SKM-1 (cell line): ENCODE measurements at regions not wholly inside any gene's neighbourhood (a gene's known extent, or its start where the extent isn't known, plus 50 kb on each side); places are given as distances from the start of the nearest gene placed in this dataset.

ENCODE experiments used
- DNase-seq: peaks from one replicate; lab custom pipeline; 2025; ENCODE audit not compliant: unreplicated experiment; lab: John Stamatoyannopoulos, UW

DNA sequence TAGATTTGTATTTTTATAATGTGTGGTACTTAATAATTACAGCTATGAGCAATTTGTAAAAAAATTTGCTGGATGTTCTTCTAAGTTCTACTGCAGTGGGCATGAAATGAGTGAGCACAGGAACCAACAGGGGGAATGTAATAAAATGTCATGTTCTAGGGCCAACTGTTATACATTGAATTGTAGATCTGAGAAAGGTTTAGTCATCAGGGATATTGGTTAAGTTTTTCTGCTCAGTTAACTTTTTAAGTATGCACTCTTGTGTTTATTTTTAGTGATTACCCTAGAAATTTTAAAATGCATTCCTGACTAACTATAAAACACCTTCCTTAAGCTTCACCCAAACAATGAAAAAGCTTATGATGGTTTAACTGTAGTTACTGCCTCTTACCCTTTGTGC, 101.8 kb downstream of the CAND1 start:
- no peak for DNase-seq

DNA sequence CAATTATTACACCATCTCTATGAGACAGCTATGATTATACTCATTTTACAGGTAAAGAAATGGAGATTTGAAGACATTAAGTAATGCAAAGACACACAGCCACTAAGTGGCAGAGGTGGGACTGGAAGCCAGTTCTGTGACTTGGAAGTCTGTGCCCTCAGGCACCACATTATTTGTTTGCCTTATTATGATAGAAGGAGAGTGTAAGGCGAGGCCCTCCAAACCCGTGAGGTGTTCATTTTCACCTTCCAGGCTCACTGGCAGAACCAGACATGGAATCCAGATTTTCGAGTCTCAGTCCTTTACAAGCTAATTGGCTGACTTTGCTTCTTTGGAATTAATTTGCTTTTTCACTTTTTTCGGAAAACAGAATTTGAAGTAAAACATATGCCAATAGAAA, 107.9 kb downstream of the CAND1 start:
- no peak for DNase-seq

GRCh38 chr12:67377541-67377940, 108.4 kb downstream of the CAND1 start:
- no peak for DNase-seq

GRCh38 chr12:67382241-67382871, 113.2 kb downstream of the CAND1 start:
- no peak for DNase-seq

- no peak for DNase-seq
These were observed 117.9 kb downstream of the CAND1 start for GRCh38 chr12:67386869-67387565.

DNA sequence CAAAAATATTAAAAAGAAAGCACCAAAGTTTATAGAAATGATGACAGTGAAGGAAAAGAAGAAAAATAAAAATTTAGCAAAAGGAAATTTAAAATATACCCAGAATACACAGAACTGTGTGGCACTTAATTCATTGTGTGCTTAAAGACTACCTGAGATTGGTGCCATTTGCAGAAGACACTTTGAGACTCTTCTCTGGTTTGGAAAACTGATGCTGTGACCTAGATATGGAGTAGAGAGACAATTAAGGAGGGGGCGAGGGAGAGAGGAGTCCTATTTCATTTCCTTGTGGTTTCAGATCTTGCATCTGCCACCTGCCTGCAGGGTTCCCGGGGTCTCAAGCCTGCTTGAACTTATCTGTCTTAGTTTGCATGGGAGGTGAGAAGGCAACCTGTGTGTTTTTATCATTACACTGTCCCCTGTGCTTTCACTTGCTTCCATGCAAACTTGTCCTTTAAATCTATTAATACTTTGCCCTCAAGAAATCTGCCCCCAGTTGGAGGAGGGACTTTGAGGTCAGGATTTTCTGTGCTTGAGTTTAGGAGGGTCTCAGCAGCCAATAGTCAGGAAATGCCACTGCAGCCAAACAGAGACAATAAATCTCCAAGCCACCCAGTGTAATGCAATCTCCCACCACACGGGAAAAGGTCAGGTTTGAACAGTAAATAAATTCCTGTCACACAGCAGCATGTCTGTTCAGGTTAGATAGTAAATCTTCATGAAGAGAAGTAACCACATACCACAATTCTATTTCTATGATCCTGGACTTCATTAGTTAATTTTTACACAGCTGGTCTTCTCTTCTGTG, 119.4 kb downstream of the CAND1 start:
- DNase-seq: no peak

DNA sequence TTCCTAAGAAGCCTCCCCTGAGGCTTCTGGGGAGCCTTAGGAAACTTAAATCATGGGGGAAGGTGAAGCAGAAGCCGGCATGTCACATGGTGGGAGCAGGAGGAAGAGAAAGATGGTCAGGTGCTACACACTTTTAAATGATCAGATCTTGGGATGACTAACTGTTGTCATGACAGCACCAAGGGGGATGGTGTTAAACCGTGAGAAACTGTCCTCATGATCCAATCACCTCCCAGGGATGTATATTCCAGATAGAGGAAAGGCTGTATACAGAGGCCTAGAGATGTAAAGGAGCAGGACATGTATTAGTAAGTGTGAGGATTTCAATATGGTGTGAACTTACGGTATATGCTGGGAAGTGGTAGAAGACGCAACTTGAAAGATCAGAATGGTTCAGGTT, 121.1 kb downstream of the CAND1 start:
- no peak for DNase-seq

- DNase-seq: no peak
These were observed 121.9 kb downstream of the CAND1 start for GRCh38 chr12:67391034-67391433.

- no peak for DNase-seq
These were observed 122.5 kb downstream of the CAND1 start for GRCh38 chr12:67391656-67392055.

- no peak for DNase-seq
These were observed 125.4 kb downstream of the CAND1 start for GRCh38 chr12:67394550-67394949.

GRCh38 chr12:67400742-67401141, 131.6 kb downstream of the CAND1 start:
- DNase-seq: no peak

- no peak for DNase-seq
These were observed 141.1 kb downstream of the CAND1 start for GRCh38 chr12:67410246-67410645.

- no peak for DNase-seq
These were observed 141.5 kb downstream of the CAND1 start for GRCh38 chr12:67410667-67411067.

- no peak for DNase-seq
These were observed 142.4 kb downstream of the CAND1 start for GRCh38 chr12:67411562-67411961.

- no peak for DNase-seq
These were observed 144.4 kb downstream of the CAND1 start for GRCh38 chr12:67413577-67413976.

DNA sequence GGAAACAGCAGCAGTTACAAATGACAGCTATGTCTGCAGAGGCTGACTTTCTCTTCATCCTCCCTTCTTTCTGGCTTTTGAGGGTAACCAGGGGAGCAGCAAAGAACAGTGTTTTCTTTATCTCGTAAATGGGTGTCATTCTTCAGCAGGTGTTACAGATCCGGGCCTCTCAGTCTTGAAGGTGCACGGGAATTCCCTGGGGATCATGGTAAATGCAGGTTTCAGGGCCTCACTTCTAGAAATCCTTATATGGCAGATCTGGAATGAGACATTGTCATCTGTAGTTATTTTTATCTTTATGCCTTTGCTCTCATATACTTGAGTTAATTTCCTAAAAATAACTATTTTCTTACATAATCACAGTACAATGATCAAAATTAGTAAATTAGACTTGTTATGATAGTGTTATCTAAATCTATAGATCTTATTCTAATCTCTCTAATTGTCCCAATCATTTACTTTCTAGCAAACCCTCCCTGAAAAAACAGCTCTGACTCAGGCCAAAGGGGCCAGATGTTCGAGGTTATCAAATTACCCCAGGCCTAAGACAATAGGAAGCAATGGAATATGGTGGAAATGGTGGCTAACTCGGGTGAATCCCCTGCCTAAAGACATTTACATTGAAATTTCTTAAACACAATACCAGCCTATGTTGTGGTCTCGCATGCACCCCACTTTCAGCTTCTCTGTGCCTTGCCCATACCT, 145.0 kb downstream of the CAND1 start:
- no peak for DNase-seq

DNA sequence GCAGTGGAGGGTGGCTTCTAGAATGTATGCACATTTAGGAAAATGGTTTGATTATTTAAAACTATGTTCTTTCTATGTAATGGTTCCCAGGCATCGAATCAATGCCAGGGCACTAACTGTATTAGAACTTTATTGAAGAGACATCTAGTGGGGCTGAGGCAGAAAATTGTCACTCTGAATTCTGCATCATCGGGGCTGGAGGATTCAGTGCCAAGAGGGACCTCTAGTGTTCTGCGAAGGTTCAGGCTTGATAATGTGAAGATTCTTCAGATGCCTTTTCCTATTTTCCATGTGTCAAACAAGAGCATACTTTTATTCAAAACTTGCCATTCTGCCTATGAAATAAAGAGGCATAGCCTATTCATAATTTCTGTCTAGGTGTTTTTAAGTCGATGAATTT, 146.3 kb downstream of the CAND1 start:
- no peak for DNase-seq

- no peak for DNase-seq
These were observed 150.7 kb downstream of the CAND1 start for GRCh38 chr12:67419810-67420209.

DNA sequence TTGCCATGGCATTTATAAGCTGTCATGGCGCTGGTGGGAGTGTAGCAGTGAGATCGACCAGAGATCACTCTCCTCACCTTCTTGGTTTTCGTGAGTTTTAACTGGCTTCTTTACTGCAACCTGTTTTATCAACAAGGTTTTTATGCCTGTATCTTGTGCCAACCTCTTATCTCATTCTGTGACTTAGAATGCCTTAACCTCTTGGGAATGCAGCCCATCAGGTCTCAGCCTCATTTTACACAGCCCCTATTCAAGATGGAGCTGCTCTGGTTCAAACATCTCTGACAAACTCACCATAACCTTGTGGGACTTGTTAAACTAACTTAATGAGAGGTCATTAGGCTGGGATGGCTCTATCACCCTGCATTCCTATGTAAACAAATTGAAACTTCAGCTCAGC, 151.3 kb downstream of the CAND1 start:
- DNase-seq: no peak

GRCh38 chr12:67422081-67422480, 152.9 kb downstream of the CAND1 start:
- no peak for DNase-seq

DNA sequence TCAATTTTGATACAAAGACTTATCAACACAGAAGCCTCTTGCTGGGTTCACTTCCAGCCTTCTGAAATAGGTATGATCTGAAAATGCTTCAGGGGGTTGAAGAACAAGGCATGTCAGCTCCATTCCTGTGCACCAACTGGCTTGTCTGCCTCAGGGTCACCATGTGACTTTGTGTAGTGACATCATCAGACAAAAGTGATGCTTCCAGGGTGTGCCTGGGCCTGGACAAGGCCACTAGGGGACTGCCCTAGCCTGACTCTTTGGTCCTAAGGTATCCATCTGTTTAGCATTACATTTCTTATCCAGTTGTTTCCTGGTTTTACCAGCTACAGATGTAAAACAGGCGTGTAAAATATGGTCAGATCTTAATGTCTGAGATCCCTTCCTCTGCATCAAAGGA, 155.6 kb downstream of the CAND1 start:
- DNase-seq: no peak

- no peak for DNase-seq
These were observed 156.2 kb downstream of the CAND1 start for GRCh38 chr12:67425394-67425793.
